Liver (tissue), 8 donors: ENCODE measurements at regions not wholly inside any gene's neighbourhood (a gene's known extent, or its start where the extent isn't known, plus 50 kb on each side); places are given as distances from the start of the nearest gene placed in this dataset.

Experiments
- DNase-seq: peaks from one replicate; pipeline ENCODE4 v3.0.0-alpha.2; 2017; ENCODE audit warnings: low spot score
- H3K27ac ChIP-seq, 2 donors: one replicate each; pipeline ENCODE4 v1.7.0; 2013; ENCODE audit warnings: inconsistent platforms in 2 of 2, low read length in 2 of 2, control low read depth in 1 of 2, low read depth in 1 of 2, mild to moderate bottlenecking in 1 of 2
- H3K27me3 ChIP-seq, 4 donors: one replicate each; pipeline versions ENCODE4 v1.6.1 to v1.7.0; 2013; ENCODE audit warnings: low read length in 3 of 4, inconsistent platforms in 1 of 4, mild to moderate bottlenecking in 1 of 4, moderate library complexity in 1 of 4; ENCODE audit not compliant: control insufficient read depth in 4 of 4, insufficient read depth in 4 of 4
- H3K36me3 ChIP-seq, 4 donors: one replicate each; pipeline versions ENCODE4 v1.6.1 to v1.7.0; 2013; ENCODE audit warnings: low read length in 3 of 4, mild to moderate bottlenecking in 3 of 4, low read depth in 1 of 4, moderate library complexity in 1 of 4; ENCODE audit not compliant: control insufficient read depth in 4 of 4, insufficient read depth in 3 of 4
- H3K4me1 ChIP-seq, 4 donors: one replicate each; pipeline versions ENCODE4 v1.6.1 to v1.7.0; 2013; ENCODE audit warnings: low read length in 3 of 4, mild to moderate bottlenecking in 3 of 4, moderate library complexity in 1 of 4; ENCODE audit not compliant: control insufficient read depth in 4 of 4, insufficient read depth in 4 of 4
- H3K4me3 ChIP-seq, 3 donors: one replicate each; pipeline versions ENCODE4 v1.6.1 to v1.7.0; 2013; ENCODE audit warnings: low read length in 3 of 3, control low read depth in 1 of 3, low read depth in 1 of 3, mild to moderate bottlenecking in 1 of 3
- H3K9ac ChIP-seq, 2 donors: one replicate each; pipeline ENCODE4 v1.7.0; 2013; ENCODE audit warnings: low read length in 2 of 2, mild to moderate bottlenecking in 2 of 2, moderate library complexity in 2 of 2, control low read depth in 1 of 2, low read depth in 1 of 2
- H3K9me3 ChIP-seq, 4 donors: one replicate each; pipeline versions ENCODE4 v1.6.1 to v1.7.0; 2013; ENCODE audit warnings: low read length in 3 of 4; ENCODE audit not compliant: control insufficient read depth in 4 of 4
- EGR1 ChIP-seq, 2 donors: IDR thresholded peaks; 2 replicates each; pipeline ENCODE4 v1.6.1; 2016 to 2018; ENCODE audit warnings: antibody characterized with exemption in 2 of 2, low read depth in 2 of 2
- FOXA1 ChIP-seq: IDR thresholded peaks from 2 replicates; pipeline ENCODE4 v1.6.1; 2016; ENCODE audit warnings: antibody characterized with exemption
- FOXA2 ChIP-seq: IDR thresholded peaks from 2 replicates; pipeline ENCODE4 v1.6.1; 2016; ENCODE audit warnings: antibody characterized with exemption
- GABPA ChIP-seq, 2 donors: IDR thresholded peaks in 1 of 2; conservative IDR thresholded peaks in 1 of 2; 2 replicates each; pipeline ENCODE4 v1.6.1; 2016; ENCODE audit warnings: antibody characterized with exemption in 2 of 2, mild to moderate bottlenecking in 1 of 2, moderate library complexity in 1 of 2
- HNF4A ChIP-seq, 2 donors: conservative IDR thresholded peaks; 2 replicates each; pipeline ENCODE4 v1.6.1; 2016; ENCODE audit warnings: antibody characterized with exemption in 2 of 2, mild to moderate bottlenecking in 2 of 2
- JUND ChIP-seq, 2 donors: IDR thresholded peaks; 2 replicates each; pipeline ENCODE4 v1.6.1; 2016; ENCODE audit warnings: antibody characterized with exemption in 2 of 2
- NR2F2 ChIP-seq: IDR thresholded peaks from 2 replicates; pipeline ENCODE4 v1.6.1; 2016; ENCODE audit warnings: antibody characterized with exemption
- RAD21 ChIP-seq, 2 donors: IDR thresholded peaks; 2 replicates each; pipeline ENCODE4 v1.6.1; 2016; ENCODE audit warnings: antibody characterized with exemption in 2 of 2, mild to moderate bottlenecking in 2 of 2
- RXRA ChIP-seq, 2 donors: IDR thresholded peaks; 2 replicates each; pipeline ENCODE4 v1.6.1; 2017 to 2018; ENCODE audit warnings: antibody characterized with exemption in 2 of 2, mild to moderate bottlenecking in 1 of 2
- SP1 ChIP-seq: IDR thresholded peaks from 2 replicates; pipeline ENCODE4 v1.6.1; 2018; ENCODE audit warnings: antibody characterized with exemption, mild to moderate bottlenecking
- TAF1 ChIP-seq: conservative IDR thresholded peaks from 2 replicates; pipeline ENCODE4 v1.6.1; 2016; ENCODE audit warnings: antibody characterized with exemption, mild to moderate bottlenecking
- YY1 ChIP-seq: IDR thresholded peaks from 2 replicates; pipeline ENCODE4 v1.6.1; 2016; ENCODE audit warnings: antibody characterized with exemption, mild to moderate bottlenecking
- WGBS: extraction: QIAGEN DNeasy Blood & Tissue Kit; methylation state at CpG from one replicate; pipeline ENCODE4 v1.1.7; 2013; 5-methylcytosine and 5-hydroxymethylcytosine counted together
- TF ChIP-seq, protein P1 (sequence below): IDR thresholded peaks from 2 replicates; pipeline ENCODE4 v1.6.1; 2016; ENCODE audit warnings: antibody characterized with exemption
- TF ChIP-seq, protein P2 (sequence below): fragments of 150-350 bp; IDR thresholded peaks from 2 replicates; pipeline ENCODE4 v1.5.1; 2017; ENCODE audit warnings: improper control_type of control experiment, low read depth, low read length; ENCODE audit not compliant: missing input control
- TF ChIP-seq, protein P3 (sequence below): IDR thresholded peaks from 2 replicates; pipeline ENCODE4 v1.6.1; 2016; ENCODE audit warnings: antibody characterized with exemption
- TF ChIP-seq, protein P4 (sequence below): IDR thresholded peaks from 2 replicates; pipeline ENCODE4 v1.6.1; 2016; ENCODE audit warnings: antibody characterized with exemption, mild to moderate bottlenecking
- donor health status: healthy.
- donor health status: healthy.
- donor health status: healthy.
- donor health status: healthy.
- donor health status: healthy.

DNA sequence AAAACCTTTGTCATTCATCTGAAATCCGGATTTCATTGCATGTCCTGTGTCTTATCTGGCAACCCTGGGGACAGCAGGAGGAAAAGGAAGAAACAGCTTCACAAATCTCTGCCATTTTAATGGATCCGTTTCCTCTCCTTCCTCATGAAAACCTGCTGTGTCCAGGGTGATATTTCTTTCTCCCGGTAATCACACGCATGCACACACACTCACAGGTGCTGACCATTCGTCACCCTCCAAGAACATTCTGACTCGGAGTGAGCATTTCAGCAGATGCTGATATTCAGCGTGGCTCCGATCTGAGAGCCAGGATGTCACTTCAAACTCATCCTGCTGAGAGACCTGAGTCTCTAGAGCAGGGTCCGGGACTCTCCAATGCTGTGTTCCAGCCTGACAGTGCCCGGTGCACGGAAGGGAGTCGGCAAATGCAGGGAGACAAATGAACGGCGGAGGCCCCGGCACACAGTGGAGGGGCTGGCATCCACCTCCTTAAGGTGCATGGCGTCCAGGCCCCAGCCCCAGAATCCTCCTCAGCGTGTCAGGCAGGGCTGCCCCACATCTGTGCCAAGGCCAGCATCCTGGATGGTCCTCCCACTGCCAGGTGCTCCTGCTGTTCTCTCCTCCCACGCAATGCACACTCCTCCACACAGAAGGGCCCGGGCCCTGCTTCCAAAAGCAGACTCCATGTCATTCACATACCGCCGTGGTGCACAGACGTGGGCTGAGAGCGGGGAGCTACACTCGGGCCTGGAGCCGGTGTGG lies 70.7 kb downstream of the RBFOX3 start:
- H3K4me1 ChIP-seq, result no peaks in the 10 kb centered on the region
- H3K27me3 ChIP-seq, result peaks cover 0 to 5% (median under 1%) of the 10 kb centered on the region in 4 donors
- DNase-seq, result no peak
- H3K9ac ChIP-seq, result no peak overlapping the region
- 82% methylated on average over 25 of the region's 25 CpGs for WGBS
- no peak overlapping the region for H3K27ac ChIP-seq
- H3K4me3 ChIP-seq, result no peak overlapping the region
- no peak for TF ChIP-seq EGR1 (IDR thresholded peaks at IDR 0.05; ENCODE audit: low read depth in 2 of 2)
- TF ChIP-seq JUND (IDR thresholded peaks at IDR 0.05), result no peak
- TF ChIP-seq HNF4A (conservative IDR thresholded peaks at IDR 0.05), result no peak
- TF ChIP-seq SP1, result no peak
- no peak for TF ChIP-seq RXRA (IDR thresholded peaks at IDR 0.05)
- TF ChIP-seq, protein P1, sequence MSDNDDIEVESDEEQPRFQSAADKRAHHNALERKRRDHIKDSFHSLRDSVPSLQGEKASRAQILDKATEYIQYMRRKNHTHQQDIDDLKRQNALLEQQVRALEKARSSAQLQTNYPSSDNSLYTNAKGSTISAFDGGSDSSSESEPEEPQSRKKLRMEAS, result no peak
- TF ChIP-seq, protein P2, sequence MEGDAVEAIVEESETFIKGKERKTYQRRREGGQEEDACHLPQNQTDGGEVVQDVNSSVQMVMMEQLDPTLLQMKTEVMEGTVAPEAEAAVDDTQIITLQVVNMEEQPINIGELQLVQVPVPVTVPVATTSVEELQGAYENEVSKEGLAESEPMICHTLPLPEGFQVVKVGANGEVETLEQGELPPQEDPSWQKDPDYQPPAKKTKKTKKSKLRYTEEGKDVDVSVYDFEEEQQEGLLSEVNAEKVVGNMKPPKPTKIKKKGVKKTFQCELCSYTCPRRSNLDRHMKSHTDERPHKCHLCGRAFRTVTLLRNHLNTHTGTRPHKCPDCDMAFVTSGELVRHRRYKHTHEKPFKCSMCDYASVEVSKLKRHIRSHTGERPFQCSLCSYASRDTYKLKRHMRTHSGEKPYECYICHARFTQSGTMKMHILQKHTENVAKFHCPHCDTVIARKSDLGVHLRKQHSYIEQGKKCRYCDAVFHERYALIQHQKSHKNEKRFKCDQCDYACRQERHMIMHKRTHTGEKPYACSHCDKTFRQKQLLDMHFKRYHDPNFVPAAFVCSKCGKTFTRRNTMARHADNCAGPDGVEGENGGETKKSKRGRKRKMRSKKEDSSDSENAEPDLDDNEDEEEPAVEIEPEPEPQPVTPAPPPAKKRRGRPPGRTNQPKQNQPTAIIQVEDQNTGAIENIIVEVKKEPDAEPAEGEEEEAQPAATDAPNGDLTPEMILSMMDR, result no peak
- TF ChIP-seq TAF1, result no peak
- TF ChIP-seq, protein P3, sequence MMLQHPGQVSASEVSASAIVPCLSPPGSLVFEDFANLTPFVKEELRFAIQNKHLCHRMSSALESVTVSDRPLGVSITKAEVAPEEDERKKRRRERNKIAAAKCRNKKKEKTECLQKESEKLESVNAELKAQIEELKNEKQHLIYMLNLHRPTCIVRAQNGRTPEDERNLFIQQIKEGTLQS, result no peak
- TF ChIP-seq GABPA (IDR thresholded peaks at IDR 0.05 in 1 of 2, conservative IDR thresholded peaks at IDR 0.05 in 1 of 2), result no peak
- no peak for TF ChIP-seq FOXA2
- no peaks in the 10 kb centered on the region for H3K36me3 ChIP-seq
- H3K9me3 ChIP-seq, result no peaks in the 10 kb centered on the region

DNA sequence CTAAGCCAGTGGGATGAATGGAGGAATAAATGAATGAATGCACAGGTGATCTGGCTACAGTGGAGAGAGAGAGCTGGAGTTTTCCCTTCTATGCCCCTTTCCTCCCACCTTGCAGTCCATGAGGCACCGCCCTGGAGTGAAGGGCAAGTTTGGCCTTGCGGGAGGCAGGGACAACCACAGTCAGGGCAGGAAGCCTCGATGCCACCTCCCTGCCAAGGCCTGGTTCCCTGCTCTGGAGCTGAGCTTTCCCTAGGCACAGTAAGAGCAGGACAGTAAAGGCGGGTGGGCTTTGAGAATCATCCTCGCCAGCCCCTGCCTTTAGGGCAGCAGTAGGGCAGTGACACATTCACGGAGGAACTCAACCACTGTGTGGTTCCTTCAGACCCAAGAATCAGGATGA lies 72.6 kb downstream of the RBFOX3 start:
- no peak for TF ChIP-seq RAD21 (IDR thresholded peaks at IDR 0.05)
- H3K27ac ChIP-seq, result no peak overlapping the region
- no peak overlapping the region for H3K9ac ChIP-seq
- DNase-seq, result no peak
- 85% methylated on average over 6 of the region's 6 CpGs for WGBS
- H3K4me1 ChIP-seq, result no peaks in the 10 kb centered on the region
- H3K36me3 ChIP-seq, result no peaks in the 10 kb centered on the region
- H3K9me3 ChIP-seq, result no peaks in the 10 kb centered on the region
- H3K4me3 ChIP-seq, result no peak overlapping the region
- H3K27me3 ChIP-seq, result peaks cover 0 to 5% (median 0%) of the 10 kb centered on the region in 4 donors

DNA sequence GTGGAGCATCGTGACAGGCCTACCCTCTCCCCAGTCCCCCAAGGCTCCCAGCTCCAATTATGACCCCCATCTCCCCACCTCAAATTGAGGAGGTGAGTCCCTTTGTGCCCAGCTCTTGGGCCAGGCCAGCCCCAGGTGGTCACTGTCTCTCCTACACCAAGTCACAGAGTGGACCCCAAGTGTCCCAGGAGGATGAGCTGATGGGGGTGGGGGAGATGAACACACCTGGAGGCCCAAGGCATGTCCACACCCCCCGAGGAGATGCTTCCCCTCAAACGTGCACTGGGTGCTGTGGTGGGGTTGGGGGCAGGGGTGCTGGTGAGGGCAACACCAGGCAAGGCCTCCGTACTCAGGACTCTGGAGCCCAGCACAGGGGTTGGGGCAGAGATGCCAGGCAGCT lies 73.2 kb downstream of the RBFOX3 start:
- Histone ChIP-seq H3K4me1 (no peaks in the 10 kb centered on the region), H3K27me3 (peaks cover 0 to 2% (median 0%) of the 10 kb centered on the region in 4 donors), H3K9me3 (no peaks in the 10 kb centered on the region), H3K9ac (no peak overlapping the region), H3K27ac (no peak overlapping the region), H3K4me3 (no peak overlapping the region), H3K36me3 (no peaks in the 10 kb centered on the region)
- DNase-seq, result no peak
- 69% methylated on average over 4 of the region's 4 CpGs for WGBS
- TF ChIP-seq RAD21 (IDR thresholded peaks at IDR 0.05) (no peak), RXRA (IDR thresholded peaks at IDR 0.05) (no peak), NR2F2 (no peak), SP1 (no peak), YY1 (no peak), FOXA1 (no peak), GABPA (IDR thresholded peaks at IDR 0.05 in 1 of 2, conservative IDR thresholded peaks at IDR 0.05 in 1 of 2) (no peak), TAF1 (no peak), JUND (IDR thresholded peaks at IDR 0.05) (no peak)
- TF ChIP-seq, protein P1, result no peak
- TF ChIP-seq, protein P2, result no peak
- TF ChIP-seq, protein P3, result no peak
- TF ChIP-seq, protein P4, sequence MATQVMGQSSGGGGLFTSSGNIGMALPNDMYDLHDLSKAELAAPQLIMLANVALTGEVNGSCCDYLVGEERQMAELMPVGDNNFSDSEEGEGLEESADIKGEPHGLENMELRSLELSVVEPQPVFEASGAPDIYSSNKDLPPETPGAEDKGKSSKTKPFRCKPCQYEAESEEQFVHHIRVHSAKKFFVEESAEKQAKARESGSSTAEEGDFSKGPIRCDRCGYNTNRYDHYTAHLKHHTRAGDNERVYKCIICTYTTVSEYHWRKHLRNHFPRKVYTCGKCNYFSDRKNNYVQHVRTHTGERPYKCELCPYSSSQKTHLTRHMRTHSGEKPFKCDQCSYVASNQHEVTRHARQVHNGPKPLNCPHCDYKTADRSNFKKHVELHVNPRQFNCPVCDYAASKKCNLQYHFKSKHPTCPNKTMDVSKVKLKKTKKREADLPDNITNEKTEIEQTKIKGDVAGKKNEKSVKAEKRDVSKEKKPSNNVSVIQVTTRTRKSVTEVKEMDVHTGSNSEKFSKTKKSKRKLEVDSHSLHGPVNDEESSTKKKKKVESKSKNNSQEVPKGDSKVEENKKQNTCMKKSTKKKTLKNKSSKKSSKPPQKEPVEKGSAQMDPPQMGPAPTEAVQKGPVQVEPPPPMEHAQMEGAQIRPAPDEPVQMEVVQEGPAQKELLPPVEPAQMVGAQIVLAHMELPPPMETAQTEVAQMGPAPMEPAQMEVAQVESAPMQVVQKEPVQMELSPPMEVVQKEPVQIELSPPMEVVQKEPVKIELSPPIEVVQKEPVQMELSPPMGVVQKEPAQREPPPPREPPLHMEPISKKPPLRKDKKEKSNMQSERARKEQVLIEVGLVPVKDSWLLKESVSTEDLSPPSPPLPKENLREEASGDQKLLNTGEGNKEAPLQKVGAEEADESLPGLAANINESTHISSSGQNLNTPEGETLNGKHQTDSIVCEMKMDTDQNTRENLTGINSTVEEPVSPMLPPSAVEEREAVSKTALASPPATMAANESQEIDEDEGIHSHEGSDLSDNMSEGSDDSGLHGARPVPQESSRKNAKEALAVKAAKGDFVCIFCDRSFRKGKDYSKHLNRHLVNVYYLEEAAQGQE, result no peak
